IPS-18c (cell line): ENCODE measurements at regions not wholly inside any gene's neighbourhood (a gene's known extent, or its start where the extent isn't known, plus 50 kb on each side); places are given as distances from the start of the nearest gene placed in this dataset.

Experiments
- H3K4me3 ChIP-seq: 2 replicates; pipeline ENCODE4 v1.7.0; 2013; ENCODE audit warnings: low read depth, mild to moderate bottlenecking, low read length, moderate library complexity; ENCODE audit not compliant: insufficient read depth
- H3K9me3 ChIP-seq: one replicate; pipeline ENCODE4 v1.6.1; 2013; ENCODE audit warnings: mild to moderate bottlenecking, low read length, moderate library complexity; ENCODE audit not compliant: control insufficient read depth, insufficient read depth

DNA sequence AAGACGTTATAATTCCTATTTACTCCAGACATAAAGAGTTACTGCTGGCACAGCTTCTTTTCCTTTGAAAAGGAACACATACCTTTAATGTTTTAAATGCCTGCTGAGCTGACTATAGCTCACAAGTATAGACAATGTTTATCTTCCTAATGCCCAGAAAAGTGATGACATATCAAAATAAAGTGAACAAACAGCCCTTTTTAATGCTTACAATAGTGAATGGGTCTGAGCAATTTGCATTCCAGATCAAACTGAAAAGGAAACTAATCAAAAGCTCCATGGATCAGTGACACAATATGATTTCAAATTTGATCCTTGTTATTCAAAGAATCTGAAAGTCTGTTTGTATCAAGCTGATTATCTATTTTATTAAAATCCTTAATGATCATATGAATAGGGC is 233.6 kb upstream of the SEMA3E start:
- no peaks in the 10 kb centered on the region for H3K9me3 ChIP-seq
- H3K4me3 ChIP-seq: no peak overlapping the region

DNA sequence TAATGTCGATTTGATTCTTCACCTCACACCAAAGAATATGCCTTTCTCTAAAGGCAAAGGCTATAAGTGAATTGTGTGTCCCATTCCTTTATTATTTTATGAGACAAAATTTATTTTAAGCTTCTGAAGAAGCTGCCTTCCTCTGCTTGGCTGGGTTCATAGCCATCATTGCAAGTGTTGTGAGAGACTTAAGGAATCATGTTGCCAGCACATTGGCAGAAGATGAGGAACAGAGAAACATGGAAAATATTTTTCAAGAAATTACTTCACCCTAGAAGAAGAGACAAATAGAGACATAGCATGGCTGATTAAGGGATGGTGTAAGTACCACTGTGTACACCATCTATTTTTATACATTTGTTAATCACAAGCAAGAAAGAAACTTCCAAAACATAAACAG is 230.1 kb upstream of the SEMA3E start:
- no peaks in the 10 kb centered on the region for H3K9me3 ChIP-seq

DNA sequence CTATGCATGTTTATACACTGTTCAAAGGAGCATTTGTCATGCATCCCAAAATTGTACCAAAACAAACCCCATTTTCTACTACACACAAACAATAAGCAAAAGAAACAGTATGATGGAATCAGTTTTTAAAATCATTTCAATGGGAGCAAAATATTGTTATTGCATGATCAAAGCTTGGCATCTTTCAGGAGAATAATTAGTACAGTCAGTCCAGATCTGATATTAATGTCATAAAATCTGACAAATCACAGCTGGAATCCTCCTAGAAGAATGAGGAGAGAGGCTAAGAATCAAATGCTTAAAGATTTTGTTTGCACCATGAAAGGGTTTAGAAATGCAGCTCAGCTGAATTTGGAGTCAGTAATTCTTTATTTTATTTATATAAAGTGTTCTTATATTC is 229.7 kb upstream of the SEMA3E start:
- H3K4me3 ChIP-seq: no peak overlapping the region
- H3K9me3 ChIP-seq: no peaks in the 10 kb centered on the region

More for the DNA sequence above, 230.1 kb upstream of the SEMA3E start:
- H3K4me3 ChIP-seq: no peak overlapping the region

DNA sequence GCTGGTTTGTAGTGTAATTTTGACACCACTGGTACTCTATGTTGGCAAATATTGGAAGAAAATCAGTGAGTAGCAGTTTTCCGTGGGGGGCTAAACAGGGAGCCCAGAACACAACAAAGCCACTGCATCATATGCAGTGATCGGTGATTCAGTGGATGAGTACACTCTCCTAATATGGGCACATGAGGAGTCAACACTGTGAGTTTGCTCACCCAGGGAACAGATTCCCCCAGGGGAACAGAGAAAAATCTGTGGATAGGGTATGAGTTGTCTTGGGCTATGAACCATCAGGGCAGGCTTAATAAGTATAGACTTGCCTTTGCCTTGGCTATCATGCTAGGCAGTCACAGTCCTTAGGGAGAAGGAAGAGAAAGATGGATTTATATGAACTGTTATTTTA is 227.7 kb upstream of the SEMA3E start:
- H3K9me3 ChIP-seq: no peaks in the 10 kb centered on the region
- no peak overlapping the region for H3K4me3 ChIP-seq

DNA sequence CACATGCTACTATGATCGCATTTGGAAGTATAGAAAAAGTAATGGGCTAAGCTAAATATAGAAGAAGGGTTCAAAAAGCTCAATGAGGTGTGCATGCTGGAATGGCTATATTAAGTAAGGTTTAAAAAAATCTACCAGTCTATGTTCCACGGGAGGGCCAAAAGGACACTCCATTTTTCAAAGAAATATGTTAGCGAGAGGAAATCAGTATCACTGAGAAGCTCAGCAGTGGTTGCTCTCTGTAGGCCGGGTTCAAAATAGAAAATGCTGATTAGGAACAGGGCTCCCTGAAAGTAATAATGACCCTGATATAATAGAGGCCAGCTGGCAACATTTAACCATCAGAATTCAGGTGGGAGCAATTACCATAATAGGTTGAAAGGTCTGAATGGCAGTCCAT is 224.5 kb upstream of the SEMA3E start:
- Histone ChIP-seq H3K9me3 (no peaks in the 10 kb centered on the region), H3K4me3 (no peak overlapping the region)

DNA sequence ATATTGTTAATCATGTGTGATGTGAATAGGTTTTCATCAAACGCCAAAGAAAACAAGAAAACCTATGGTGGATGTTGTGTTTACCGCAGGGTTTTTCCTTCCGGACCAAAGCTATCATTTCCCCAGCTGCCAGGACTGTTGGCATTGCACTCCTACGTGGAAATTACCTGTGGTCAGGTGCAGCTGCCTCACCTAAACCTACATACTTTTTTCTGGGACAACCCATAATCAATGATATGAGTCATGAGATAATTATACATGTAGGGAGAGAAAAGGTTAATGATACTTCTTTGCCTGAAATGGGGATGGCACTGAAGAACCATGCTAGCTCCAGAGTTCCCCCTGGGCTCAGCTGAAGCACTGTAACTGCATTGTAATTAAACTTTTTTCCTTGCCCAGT is 223.6 kb upstream of the SEMA3E start:
- Histone ChIP-seq H3K4me3 (no peak overlapping the region), H3K9me3 (no peaks in the 10 kb centered on the region)

DNA sequence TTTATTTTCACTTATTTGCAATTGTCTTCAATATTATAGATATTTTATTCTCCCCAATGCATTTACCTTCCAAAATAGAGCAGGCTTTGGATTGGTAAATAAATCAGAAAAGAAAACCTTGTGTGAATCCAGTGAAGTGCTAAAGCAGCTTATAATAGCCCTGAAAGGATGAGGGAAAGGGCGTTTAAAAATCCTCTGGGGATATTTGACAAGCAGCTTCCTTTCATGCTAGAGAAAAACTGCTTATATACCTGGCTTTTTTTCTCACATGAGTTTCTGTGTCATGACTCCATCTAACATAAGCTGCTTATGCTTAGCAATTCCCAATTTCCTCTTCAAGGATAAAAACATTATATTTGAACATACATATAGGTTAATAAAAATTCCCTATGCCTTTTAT is 221.6 kb upstream of the SEMA3E start:
- H3K4me3 ChIP-seq: no peak overlapping the region
- no peaks in the 10 kb centered on the region for H3K9me3 ChIP-seq

DNA sequence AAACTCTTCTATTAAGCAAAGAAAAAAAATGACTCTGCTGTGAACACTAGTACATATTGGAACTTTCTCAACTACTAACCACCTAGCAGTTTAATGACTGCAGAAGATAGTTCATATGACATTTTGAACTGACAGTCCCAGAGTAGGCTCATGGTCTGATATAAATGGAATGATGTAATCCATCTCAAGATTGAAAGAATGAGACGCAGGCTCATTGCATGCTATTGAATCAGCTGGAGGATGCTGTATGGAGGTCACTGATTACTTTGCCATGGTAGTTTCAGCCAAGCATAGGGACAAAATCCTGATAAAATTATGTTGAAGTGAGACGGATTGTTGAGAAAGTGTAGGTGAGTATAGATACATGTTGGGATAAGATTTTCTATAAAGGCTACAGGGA is 217.6 kb upstream of the SEMA3E start:
- no peaks in the 10 kb centered on the region for H3K9me3 ChIP-seq
- H3K4me3 ChIP-seq: no peak overlapping the region

DNA sequence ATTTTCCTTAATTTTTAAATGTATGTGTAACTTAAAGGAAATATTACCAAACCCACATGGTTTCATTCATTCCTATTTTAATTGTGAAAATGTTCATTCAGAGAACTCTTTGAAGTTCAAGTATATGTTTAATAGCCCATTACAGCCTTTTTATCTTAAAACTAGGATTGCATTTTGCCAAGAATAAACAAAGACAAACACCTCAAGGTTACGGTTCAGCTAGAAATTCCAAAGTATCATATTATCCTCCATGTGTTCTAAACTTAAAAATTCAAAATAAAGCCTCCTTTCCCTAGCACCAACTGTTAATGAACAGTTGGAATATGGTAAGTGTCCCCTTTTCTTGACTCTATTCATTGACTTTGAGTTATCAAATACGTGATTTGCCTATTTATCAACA is 215.6 kb upstream of the SEMA3E start:
- Histone ChIP-seq H3K4me3 (no peak overlapping the region), H3K9me3 (no peaks in the 10 kb centered on the region)

DNA sequence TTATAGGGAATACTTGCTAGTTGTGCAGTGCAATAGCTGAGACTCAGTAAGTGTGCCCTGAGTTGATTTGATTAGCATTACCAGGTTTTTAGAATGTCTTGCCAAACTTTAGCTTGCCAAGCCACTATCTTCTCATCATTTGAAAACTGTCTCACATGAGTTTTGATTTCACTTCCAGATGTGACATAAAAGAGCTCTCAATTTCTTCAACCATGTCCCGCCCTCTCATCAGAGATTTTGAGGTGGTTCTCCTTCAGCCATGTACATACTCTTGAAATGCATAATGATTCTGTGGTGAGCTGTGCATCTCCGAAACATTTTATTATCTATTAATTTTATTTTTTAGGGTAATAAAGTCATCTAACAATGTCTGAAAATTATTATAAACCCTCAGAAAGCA is 215.0 kb upstream of the SEMA3E start:
- Histone ChIP-seq H3K4me3 (no peak overlapping the region), H3K9me3 (no peaks in the 10 kb centered on the region)

DNA sequence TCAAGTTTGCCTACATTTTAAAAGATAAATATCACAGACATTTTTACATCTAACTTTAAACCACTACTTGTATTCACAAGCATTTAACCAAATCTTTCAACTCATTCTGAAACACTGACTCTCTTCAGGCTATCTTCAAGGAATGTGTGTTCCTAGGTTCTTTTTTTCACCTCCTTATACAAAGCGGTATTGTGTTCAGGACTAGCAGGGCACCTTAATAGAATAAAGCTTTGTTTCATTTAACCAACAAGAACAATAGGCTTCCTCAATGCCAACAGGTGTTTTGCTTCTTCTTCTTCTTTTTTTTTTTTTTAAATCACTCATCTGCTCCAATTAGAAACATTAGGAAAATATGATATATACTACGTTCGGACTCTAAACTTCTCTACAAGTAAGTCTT is 212.9 kb upstream of the SEMA3E start:
- Histone ChIP-seq H3K9me3 (no peaks in the 10 kb centered on the region), H3K4me3 (no peak overlapping the region)

DNA sequence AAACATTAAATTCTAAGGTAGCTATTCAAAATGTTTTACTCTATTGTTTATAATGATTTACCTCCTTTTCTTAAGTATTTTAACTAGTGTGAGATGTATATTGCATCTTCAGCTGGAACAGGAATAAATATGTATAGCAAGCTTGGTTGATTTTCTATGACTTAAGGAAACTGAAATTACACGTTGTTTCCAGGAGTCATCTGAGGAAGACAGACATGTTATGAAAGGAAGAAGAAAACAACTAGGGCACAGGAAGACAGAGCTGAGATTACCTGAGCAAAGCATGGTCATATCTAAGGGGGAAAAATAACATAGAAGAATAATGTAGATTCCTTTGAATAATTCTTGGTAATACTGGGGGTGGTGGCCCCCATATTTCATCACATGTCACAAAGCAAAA is 210.9 kb upstream of the SEMA3E start:
- Histone ChIP-seq H3K4me3 (no peak overlapping the region), H3K9me3 (no peaks in the 10 kb centered on the region)

DNA sequence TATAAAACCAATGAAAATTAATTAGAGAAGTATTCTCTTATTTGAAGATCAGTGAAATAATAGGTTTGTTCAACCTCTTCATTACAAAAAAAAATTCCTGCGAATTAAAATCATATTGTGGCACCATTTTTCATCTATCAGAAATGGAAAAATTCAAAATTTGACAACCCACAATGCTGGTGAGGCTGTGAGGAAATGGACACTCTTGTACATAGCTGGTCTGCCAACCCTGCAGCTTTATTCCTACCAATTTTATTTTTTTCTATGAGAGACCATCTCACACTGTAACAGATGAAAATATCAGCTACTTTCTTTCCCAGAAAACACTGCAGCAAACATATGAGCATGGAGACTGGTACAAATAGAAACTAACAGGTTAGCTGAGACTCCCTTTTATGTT is 208.8 kb upstream of the SEMA3E start:
- H3K9me3 ChIP-seq: no peaks in the 10 kb centered on the region

DNA sequence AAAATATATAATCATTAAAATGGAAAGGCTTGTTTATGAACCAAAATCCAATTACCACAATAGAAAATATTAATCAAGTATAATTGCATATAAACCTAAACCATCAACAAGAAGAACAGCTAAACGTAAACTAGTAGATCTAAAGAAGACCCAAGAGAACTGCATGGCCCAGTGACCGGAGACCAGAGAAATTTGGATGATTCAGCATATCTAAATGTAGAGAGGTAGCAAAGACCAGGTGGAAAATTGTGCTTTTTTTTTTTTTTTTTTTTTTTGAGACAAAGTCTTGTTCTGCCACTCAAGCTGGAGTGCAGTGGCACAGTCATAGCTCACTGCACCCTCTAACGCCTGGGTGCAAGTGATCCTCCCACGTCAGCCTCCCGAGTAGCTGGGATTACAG is 207.2 kb upstream of the SEMA3E start:
- Histone ChIP-seq H3K4me3 (no peak overlapping the region), H3K9me3 (no peaks in the 10 kb centered on the region)

More for the DNA sequence above, 208.8 kb upstream of the SEMA3E start:
- no peak overlapping the region for H3K4me3 ChIP-seq

DNA sequence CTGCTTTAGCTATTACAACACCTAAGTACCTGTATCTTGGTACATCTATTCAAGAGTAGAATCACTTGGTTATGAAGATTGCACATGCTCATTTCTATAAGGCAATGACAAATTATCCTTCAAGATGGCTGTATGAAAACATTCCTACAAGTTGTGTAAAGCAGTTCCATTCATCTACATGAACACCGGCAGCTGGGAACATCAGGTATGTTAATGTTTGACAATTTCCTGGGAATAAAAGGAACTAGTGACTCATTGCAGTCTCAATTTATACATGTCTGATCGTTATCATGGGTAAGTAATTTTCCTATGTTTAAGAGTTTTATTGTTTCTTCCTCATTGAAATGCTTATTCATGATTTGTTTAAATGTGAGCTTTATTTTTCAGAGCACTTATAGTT is 203.2 kb upstream of the SEMA3E start:
- H3K4me3 ChIP-seq: no peak overlapping the region
- H3K9me3 ChIP-seq: no peaks in the 10 kb centered on the region

DNA sequence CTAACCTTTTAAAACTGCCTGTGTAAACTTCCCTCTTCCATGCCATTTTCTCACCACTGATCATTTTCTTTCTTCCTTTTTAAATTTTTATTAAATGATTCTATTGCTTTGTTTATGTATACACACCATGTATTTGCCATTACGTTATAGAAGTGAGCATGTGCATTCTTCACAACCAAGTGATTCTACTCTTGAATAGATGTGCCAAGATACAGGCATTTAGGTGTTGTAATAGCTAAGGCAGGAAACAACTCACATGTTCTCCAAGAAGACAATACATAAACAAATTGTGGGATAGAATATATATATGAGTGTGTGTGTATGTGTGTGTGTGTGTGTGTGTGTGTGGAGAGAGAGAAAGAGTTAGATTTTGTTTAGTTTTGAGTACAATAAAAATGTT is 202.6 kb upstream of the SEMA3E start:
- no peaks in the 10 kb centered on the region for H3K9me3 ChIP-seq
- H3K4me3 ChIP-seq: no peak overlapping the region

DNA sequence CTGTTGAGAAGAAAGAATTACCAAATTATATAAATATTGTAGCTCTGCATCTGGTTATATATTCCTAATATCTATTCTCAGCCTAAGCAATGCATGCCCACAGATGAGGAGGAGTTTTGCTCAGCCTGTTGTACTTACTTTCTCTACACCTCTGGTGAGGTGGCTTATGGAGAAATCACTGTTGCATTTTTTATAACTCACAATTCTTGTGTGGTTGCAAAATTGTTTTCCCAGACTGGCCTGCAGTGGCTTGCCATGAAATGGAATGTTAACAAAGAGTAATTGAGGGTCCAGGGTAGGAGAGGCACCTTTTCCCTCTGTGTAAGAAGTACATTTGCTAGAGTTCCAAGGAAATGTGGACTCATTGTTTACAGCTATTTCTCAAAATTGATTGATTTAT is 202.0 kb upstream of the SEMA3E start:
- Histone ChIP-seq H3K9me3 (no peaks in the 10 kb centered on the region), H3K4me3 (no peak overlapping the region)

DNA sequence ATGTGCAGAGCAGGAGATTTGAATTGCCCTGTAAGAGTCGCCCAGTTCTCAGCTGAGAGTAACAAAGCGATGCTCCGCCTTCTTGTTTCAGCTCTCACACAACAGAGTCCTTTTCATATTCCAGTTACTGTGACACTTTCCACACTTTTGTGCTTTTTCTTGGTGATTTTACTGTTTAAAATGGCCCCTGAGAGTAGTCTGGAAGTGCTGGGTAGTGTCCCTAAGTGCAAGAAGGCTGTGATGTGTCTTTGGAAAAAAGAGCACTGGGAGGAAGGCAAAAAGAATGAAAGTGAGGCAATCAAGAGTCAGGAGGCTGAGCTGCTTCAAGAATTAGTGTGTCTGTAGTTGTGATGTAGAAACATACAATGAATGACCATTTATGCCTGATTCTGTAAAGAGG is 201.2 kb upstream of the SEMA3E start:
- no peaks in the 10 kb centered on the region for H3K9me3 ChIP-seq
- H3K4me3 ChIP-seq: no peak overlapping the region

DNA sequence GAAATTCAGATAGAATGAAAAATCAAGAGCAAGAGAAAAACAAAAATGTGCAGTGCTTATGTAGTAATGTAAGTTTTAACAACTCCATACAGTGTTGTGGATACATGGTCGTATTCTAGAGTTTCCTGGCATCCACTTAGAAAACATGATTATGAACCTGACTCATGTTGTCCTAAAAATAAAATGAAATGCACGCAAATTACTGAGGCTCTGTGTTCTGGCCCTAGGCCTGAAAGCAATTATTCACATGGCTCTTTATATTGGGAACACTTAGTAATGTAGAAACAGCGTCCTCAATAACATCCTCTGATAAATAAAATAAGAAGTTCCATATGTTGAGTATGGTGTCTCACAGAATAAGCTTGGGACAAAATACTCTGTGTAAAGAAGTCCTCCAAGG is 200.2 kb upstream of the SEMA3E start:
- Histone ChIP-seq H3K4me3 (no peak overlapping the region), H3K9me3 (no peaks in the 10 kb centered on the region)

DNA sequence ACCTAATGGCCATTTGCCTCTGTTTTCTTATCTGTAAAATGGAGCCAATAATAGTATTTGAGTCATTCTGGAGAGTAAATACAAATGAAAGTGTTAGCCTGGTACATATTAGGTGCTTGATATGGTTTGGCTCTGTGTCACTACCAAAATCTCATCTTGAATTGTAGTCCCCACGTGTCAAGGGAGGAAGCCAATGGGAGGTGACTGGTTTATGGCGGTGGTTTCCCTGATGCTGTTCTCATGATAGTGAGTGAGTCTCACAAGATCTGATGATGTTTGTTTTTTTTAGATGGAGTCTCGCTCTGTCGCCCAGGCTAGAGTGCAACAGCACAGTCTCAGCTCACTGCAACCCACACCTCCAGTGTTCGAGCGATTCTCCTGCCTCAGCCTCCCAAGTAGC is 194.0 kb upstream of the SEMA3E start:
- H3K4me3 ChIP-seq: no peak overlapping the region
- H3K9me3 ChIP-seq: no peaks in the 10 kb centered on the region
